ENCODE measurements at regions not wholly inside any gene's neighbourhood (a gene's known extent, or its start where the extent isn't known, plus 50 kb on each side); places are given as distances from the start of the nearest gene placed in this dataset.

- no peak for DNase-seq (ENCODE audit: low spot score)
These were observed 391.9 kb upstream of the CADM1 start for GRCh38 chr11:115896084-115896483.

- DNase-seq (ENCODE audit: low spot score), result no peak
These were observed 391.4 kb upstream of the CADM1 start for GRCh38 chr11:115895594-115895993.

DNA sequence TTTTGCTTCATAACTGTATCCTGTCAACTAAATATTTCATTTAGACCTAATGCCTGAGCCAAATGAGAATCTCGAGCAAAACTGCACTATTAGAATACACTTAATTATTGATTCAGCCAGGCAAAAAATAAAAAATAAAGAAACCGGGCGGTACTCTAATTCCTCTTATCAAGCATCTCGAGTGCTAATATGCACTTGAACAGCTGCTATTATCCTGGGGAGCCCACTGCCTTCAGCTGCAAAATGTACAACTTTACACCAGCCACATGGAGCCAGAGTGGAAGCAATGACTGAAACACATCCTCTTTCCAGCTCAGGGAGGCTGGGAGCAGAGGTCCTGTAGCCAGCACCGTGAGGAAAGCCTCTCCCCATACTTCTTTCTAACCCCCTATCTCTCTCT lies 390.0 kb upstream of the CADM1 start:
- no peak for DNase-seq (ENCODE audit: low spot score)

DNA sequence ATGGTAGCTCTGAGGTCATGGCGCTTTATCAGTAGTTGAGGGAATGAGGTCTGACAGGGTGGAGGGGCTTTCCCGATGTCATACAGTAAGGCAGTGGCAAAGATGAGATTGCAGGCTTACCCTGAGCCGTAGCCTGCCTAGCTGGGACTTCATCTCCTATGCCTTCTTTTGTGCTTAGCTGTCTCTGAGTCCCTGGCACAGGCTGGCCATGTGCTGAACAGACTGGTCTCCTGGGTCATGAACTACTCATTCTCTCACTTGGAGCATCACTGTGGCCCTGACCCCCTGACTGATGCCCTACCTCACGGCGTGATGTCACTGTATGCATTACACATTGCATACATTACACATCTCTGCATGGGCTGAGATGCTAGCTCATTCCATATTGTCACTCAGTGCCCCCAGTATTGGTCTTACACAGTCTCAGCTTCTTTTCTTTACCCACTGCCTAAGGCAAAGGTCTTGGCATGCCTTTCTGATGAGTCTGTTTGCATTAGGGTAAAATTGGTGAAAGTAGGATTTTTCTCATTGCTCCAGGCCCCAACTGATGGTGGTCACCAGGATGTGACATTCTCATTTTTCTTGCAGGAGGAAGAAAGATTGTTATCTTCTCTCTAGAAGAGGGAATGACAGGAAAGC lies 389.4 kb upstream of the CADM1 start:
- DNase-seq (ENCODE audit: low spot score), result no peak

DNA sequence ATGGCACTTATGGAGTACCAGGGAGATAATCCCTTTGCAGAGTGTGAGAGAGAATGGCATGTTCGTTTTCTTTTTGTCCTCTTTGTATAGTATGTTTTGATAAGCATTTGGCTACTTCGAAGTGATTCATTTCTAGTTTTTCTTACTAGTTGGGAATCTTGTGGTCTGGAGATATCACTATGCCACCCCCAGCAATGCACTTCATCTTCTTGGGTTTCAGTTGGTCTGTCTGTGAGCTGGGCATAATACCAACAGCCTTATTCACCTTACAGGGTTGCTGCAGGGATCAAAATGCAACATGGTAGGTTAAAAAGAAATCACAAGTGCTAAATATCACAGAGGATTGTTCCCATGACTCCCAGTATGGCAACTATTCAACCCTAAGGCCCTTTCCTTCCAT lies 387.8 kb upstream of the CADM1 start:
- no peak for DNase-seq (ENCODE audit: low spot score)

- no peak for DNase-seq (ENCODE audit: low spot score)
These were observed 387.4 kb upstream of the CADM1 start for GRCh38 chr11:115891581-115891980.

DNA sequence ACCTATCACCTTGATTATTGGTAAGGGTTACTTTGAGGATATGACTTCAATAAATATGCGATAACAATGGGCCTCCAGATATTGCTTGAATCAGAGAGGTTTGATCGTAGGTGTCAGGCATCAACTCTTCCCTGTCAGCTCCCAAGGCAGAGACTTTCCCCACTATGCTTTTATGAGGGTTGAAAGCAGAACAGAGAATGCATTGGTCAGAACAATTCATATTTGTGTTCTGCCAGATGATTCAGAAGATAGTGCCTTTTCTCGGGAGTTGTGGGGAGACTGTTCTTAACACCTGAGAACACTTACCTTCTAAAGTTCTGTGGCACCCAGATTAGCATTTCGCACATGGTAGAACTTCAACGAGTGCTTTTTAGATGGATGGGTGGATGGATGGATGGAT lies 386.3 kb upstream of the CADM1 start:
- DNase-seq (ENCODE audit: low spot score), result no peak

DNA sequence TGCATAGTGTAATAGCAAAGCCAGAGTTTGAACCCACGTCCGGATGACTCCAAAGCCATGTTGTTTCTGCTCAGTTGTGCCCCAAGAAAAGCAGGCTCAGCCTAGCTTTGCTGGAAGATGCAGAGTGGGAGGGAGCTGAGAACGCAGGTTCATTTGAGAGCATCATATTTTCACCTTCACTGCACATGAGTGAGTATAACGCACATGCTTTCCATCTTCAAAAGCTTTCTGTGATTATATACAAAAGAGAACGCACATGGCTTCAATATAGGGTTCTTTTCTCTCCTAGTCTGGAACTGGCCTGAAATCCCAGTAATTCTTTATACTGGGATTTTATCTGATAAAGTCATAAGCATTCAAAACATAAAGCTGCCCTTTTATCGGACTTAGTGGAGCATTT lies 385.5 kb upstream of the CADM1 start:
- no peak for DNase-seq (ENCODE audit: low spot score)

DNA sequence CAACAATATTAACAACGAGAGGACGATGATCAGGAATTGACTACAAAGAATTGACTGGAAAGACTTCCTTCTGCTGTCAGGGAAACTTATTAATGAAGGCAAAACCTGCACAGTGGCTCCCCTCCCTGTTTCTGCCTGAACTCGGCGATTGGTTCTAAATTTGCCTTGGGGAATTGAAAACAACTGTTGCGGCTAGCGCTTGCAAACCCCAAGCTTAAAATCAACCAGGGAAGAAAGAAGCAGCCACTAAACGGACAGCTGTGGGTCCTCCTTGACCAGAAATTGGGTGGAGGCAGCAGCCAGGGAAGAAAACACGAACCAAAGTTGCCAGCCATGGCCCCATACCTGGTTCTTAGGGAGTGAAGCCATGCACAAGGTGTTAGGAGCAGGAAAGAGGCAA lies 383.5 kb upstream of the CADM1 start:
- DNase-seq (ENCODE audit: low spot score), result no peak

- DNase-seq (ENCODE audit: low spot score), result no peak
These were observed 383.1 kb upstream of the CADM1 start for GRCh38 chr11:115887316-115887715.

DNA sequence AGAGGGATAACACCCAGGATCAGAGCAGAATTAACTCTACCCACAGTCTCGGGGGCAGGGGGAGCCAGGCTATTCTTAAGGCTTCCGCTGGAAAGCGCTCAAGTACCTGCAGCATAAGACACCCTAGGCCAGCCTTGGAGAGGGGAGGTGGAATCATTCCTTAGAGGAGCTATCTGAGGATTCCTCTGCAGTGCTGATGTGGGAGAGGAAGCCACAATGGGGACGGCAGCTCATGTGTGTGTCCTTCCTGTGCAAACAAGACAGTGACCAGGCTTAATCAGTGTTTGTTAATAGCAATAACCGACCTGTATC lies 382.2 kb upstream of the CADM1 start:
- DNase-seq (ENCODE audit: low spot score), result no peak

GRCh38 chr11:115885535-115886421 lies 381.6 kb upstream of the CADM1 start:
- DNase-seq (ENCODE audit: low spot score), result no peak

DNA sequence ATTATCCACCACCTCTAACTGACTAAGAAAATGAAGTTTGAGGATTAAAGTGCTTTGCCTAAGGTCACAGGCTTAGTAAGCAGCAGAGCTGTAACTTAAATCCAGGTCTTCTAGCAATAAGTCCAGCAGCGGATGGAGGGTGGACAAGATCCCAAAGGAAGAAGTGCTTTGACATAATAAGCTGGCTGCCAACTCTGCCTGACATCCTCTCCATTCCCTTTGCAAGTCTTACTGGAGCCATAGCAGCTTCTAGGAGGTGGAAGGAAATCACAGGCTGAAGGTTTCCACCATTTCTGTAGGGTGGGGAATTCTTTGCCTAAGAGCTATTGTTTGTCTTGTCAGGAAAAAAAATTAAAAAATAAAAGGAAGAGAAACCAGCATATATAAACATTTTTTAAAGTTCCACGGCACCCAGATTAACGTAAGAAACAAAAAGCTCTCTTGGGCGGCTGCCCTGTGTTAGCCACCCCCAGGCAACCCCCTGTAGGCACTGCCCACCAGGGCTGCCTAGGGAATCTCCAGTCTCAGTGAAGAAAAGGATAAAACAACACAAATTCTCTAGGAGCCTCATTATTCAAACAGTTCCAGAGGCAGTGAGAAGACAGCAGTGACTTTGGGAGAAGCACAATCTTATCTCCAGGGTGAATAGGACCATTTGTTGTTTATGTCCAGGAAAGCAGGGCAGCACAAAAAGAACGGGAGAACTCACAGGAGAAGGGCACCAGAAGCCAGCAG lies 380.8 kb upstream of the CADM1 start:
- no peak for DNase-seq (ENCODE audit: low spot score)

GRCh38 chr11:115874843-115875242 lies 370.6 kb upstream of the CADM1 start:
- DNase-seq (ENCODE audit: low spot score), result no peak

DNA sequence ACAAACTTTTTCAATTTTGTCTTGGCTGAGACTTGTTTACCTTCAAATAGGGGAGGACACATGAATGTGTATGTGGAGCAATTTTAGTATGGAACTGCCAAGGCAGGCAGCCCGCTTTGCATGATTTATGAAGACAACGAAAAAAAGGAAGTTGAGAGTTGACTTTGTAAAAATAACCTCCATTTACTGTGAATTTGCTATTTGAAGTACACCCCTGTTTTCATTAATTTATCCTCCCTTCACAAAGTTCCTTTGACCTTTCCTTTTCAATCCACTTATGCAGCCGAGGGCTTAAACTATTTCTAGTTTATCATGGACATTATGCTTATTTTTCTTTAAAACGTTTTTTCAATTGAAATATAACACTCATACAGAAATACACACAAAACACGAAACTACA lies 369.6 kb upstream of the CADM1 start:
- no peak for DNase-seq (ENCODE audit: low spot score)

DNA sequence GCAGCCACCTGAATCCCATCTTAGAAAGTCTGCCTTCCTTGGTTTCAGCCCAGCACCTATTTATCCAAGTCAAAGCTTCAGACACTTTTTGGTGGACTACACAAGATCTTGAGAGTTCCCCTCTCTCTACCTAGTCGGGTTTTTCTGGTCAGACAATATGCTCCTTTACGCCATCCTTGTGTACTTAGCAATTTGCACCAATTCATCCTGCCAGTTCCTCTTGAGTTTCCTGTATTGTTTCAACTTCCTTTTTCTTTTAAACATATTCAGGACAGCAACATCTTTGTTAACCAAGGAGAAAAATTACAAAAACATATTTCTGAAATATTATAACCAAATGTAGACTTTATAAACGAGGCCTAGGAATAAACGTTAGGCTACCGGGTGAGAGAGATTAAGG lies 368.2 kb upstream of the CADM1 start:
- DNase-seq (ENCODE audit: low spot score), result no peak

- no peak for DNase-seq (ENCODE audit: low spot score)
These were observed 367.0 kb upstream of the CADM1 start for GRCh38 chr11:115871161-115871760.

GRCh38 chr11:115869780-115870431 lies 365.7 kb upstream of the CADM1 start:
- DNase-seq (ENCODE audit: low spot score), result no peak

DNA sequence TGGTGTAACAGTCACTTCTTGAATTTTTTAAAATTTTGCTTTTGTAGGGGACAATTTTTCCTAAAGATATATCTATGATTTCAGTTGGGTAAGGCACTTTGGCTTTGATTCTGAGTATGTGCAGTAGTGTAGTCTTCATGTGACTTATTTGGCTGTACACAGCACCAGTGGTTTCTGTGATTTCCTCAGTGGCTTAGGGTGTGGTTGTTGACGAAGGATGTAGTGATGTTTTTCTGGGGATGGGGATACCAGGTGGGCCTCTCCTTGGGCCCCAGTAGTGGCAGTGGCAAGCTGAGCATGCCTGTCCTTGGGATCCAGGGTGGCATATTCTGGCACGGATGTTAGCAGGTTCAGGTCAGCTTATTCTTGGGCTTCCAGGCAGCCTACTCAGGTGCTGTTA lies 364.9 kb upstream of the CADM1 start:
- no peak for DNase-seq (ENCODE audit: low spot score)

DNA sequence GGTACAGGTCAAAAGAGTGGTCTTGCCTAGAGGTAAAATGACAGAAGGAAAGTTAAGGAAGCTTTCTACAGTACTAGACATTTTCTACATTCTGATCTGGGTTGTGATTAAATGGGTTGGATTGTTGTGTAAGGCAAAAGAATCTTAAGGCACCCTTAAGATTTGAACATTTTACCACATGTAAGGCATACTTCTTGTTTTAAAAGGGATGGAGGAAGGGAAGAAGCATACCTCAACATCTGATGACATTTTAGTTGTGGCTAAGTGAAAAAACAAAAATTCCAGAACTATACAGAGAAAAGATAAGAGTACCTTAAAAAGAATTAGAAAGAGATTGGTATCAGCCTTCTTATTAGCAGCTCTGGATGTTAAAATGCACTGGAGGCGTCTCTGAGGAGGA lies 356.0 kb upstream of the CADM1 start:
- no peak for DNase-seq (ENCODE audit: low spot score)

GRCh38 chr11:115848611-115849010 lies 344.4 kb upstream of the CADM1 start:
- DNase-seq (ENCODE audit: low spot score), result no peak

DNA sequence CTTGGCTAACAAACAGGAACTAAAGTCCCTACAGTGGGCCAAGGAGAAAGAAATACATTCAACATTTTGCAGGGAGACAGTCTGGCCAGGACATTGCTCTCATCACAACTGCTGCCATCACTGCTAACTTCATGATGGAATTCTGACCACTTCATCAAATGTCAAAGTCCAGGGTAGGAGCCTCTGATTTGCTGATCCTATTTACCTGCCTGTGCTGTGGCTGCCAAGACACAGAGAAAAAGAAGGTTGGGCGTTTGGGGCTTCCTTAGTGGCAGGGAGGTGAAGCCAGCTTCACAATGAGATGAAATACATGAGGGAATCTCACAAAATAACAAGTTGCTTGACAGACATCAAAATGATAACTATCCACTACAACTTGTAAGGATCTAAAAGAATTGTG lies 343.9 kb upstream of the CADM1 start:
- no peak for DNase-seq (ENCODE audit: low spot score)

All from HuH-7.5 (cell line).